Heart right ventricle (tissue), 16 donors: ENCODE measurements at regions not wholly inside any gene's neighbourhood (a gene's known extent, or its start where the extent isn't known, plus 50 kb on each side); places are given as distances from the start of the nearest gene placed in this dataset.

Experiments used
- ATAC-seq, 8 donors: fragments of 200-7000 bp; cut with Tn5 transposase; one replicate each; pipeline ENCODE4 v1.9.1; 2020; ENCODE audit warnings: mild to moderate bottlenecking in 8 of 8, moderate library complexity in 8 of 8, moderate number of reproducible peaks in 1 of 8
- DNase-seq, 2 donors: peaks; one replicate each; pipeline ENCODE4 v3.0.0-alpha.2; 2020
- H3K27ac ChIP-seq, 10 donors: fragments of 200-600 bp; sonication (generic) in 2 of 10; one replicate each; pipeline versions ENCODE4 v1.5.0 to v1.8.0; 2020 to 2022; ENCODE audit warnings: mild to moderate bottlenecking in 3 of 10
- H3K27me3 ChIP-seq, 7 donors: fragments of 200-600 bp; one replicate each; pipeline ENCODE4 v1.8.0; 2021 to 2022; ENCODE audit warnings: mild to moderate bottlenecking in 2 of 7
- H3K36me3 ChIP-seq, 9 donors: fragments of 200-600 bp; sonication (generic) in 1 of 9; one replicate each; pipeline versions ENCODE4 v1.5.0 to v1.8.0; 2020 to 2022; ENCODE audit warnings: mild to moderate bottlenecking in 2 of 9
- H3K4me1 ChIP-seq, 9 donors: fragments of 200-600 bp; sonication (generic) in 1 of 9; one replicate each; pipeline versions ENCODE4 v1.5.0 to v1.8.0; 2020 to 2022; ENCODE audit warnings: mild to moderate bottlenecking in 4 of 9
- H3K4me3 ChIP-seq, 10 donors: fragments of 200-600 bp; sonication (generic) in 2 of 10; one replicate each; pipeline versions ENCODE4 v1.5.0 to v1.8.0; 2020 to 2022; ENCODE audit warnings: mild to moderate bottlenecking in 7 of 10, moderate library complexity in 2 of 10
- H3K9me3 ChIP-seq, 11 donors: fragments of 200-600 bp in 10 of 11; sonication (generic) in 2 of 11; one replicate each; pipeline versions ENCODE4 v1.5.0 to v1.8.0; 2013 to 2022; ENCODE audit warnings: mild to moderate bottlenecking in 2 of 11, control low read depth in 1 of 11, moderate library complexity in 1 of 11
- CTCF ChIP-seq, 9 donors: fragments of 200-600 bp; sonication (generic) in 2 of 9; IDR thresholded peaks; one replicate each; pipeline versions ENCODE4 v1.5.0 to v1.8.0; 2021 to 2022; ENCODE audit warnings: antibody characterized with exemption in 9 of 9, mild to moderate bottlenecking in 5 of 9, moderate library complexity in 1 of 9
- WGBS, 2 donors: extraction: QIAGEN DNeasy Blood & Tissue Kit; methylation state at CpG; one replicate each; pipeline ENCODE4 v1.1.7; 2013; ENCODE audit warnings: inconsistent platforms in 1 of 2; 5-methylcytosine and 5-hydroxymethylcytosine counted together
- intact Hi-C, 10 donors: fragments of 100-400 bp; cut with DNase I; formaldehyde crosslinking; loops; one replicate each; pipeline versions ENCODE4 v1.11.1 to v1.14.2; 2022
- donor health status: Arrhythmogenic right ventricular cardiomyopathy.
- donor health status: ischemic (EF 13 %, LVEDD 7.1; RV severe dilation, severe dysfunction).
- donor health status: healthy with polysubstance abuse.
- donor health status: DM: no; HTN: yes; CAD: no.
- donor health status: DM: no; HTN: no; CAD: no.
- donor health status: ischemic (EF 25% LVEDD 6.9; RV normal size, moderate dysfunction).
- donor health status: ischemic (EF 25% LVEDD 5.7; RV mildly dilated, moderate dysfunction).
- donor health status: healthy.
- donor health status: DM: yes; HTN: yes; CAD: no.
- donor health status: Ischemic cardiomyopathy.
- donor health status: ischemic (EF 35%, LVEDD 5.7; RV mildly dilated, moderate dysfunction).
- donor health status: nonischemic (EF 11% LVEDD 7.7; RV severe dilation, severe dysfunction).
- donor health status: DM: yes; HTN: yes; CAD: no.
- donor health status: PGD.
- donor health status: ischemic (EF 29% LVEDD 5.4; RV normal size, mild dysfunction).
- donor health status: nonischemic (EF 23%, LVEDD 6.1; RV moderate dilation, normal function).

- WGBS, 2 donors, result 85 to 89% methylated on average over 1 of the region's 1 CpG
These were observed 127.2 kb downstream of the CD47 start for GRCh38 chr3:107963581-107963980.

GRCh38 chr3:107962946-107963345, 127.9 kb downstream of the CD47 start:
- WGBS, 2 donors, result 85% methylated on average over 3 of the region's 3 CpGs

More at GRCh38 chr3:107963581-107963980, 127.2 kb downstream of the CD47 start:
- Histone ChIP-seq H3K27me3 (no peaks in the 10 kb centered on the region), H3K9me3 (no peaks in the 10 kb centered on the region), H3K36me3 (no peaks in the 10 kb centered on the region), H3K4me3 (no peak overlapping the region), H3K27ac (no peak overlapping the region), H3K4me1 (peaks cover 0 to 29% (median under 1%) of the 10 kb centered on the region in 9 donors)
- intact Hi-C loops, result no loop called here
- TF ChIP-seq CTCF (IDR thresholded peaks at IDR 0.05), result no peak
- no peak for DNase-seq
- no peak for ATAC-seq

GRCh38 chr3:107962037-107962436, 128.8 kb downstream of the CD47 start:
- no peak for DNase-seq
- peaks cover 0 to 45% (median 16%) of the 10 kb centered on the region in 9 donors for H3K4me1 ChIP-seq
- 71 to 89% methylated on average over 4 of the region's 4 CpGs for WGBS, 2 donors

More at GRCh38 chr3:107962946-107963345, 127.9 kb downstream of the CD47 start:
- DNase-seq (no peak), ATAC-seq (no peak)
- TF ChIP-seq CTCF (IDR thresholded peaks at IDR 0.05), result no peak
- Histone ChIP-seq H3K36me3 (no peaks in the 10 kb centered on the region), H3K27me3 (no peaks in the 10 kb centered on the region), H3K9me3 (no peaks in the 10 kb centered on the region), H3K27ac (no peak overlapping the region), H3K4me1 (peaks cover 0 to 36% (median 7%) of the 10 kb centered on the region in 9 donors), H3K4me3 (no peak overlapping the region)
- intact Hi-C loops, result no loop called here

GRCh38 chr3:107959550-107960154, 131.2 kb downstream of the CD47 start:
- no peak for DNase-seq
- WGBS, 2 donors, result 34 to 88% methylated on average over 2 of the region's 2 CpGs
- Histone ChIP-seq H3K27me3 (no peaks in the 10 kb centered on the region), H3K9me3 (no peaks in the 10 kb centered on the region), H3K27ac (peak overlapping the region in 1 of 10 donors; percentile 7), H3K4me1 (peaks cover 0 to 43% (median 24%) of the 10 kb centered on the region in 9 donors), H3K4me3 (no peak overlapping the region), H3K36me3 (no peaks in the 10 kb centered on the region)
- ATAC-seq, result no peak
- intact Hi-C loops, result loop anchor here in 3 of 10 donors (10.0 kb wide), 3 partner anchors 125 to 265 kb away; partner anchors contain the start of genes CD47 (in 1 of the 3) and IFT57 (in 1 of the 3)
- TF ChIP-seq CTCF (IDR thresholded peaks at IDR 0.05), result no peak

More at GRCh38 chr3:107962037-107962436, 128.8 kb downstream of the CD47 start:
- no peak overlapping the region for H3K27ac ChIP-seq
- no peak for ATAC-seq
- no peaks in the 10 kb centered on the region for H3K9me3 ChIP-seq
- no peak for TF ChIP-seq CTCF (IDR thresholded peaks at IDR 0.05)
- no peaks in the 10 kb centered on the region for H3K27me3 ChIP-seq
- H3K4me3 ChIP-seq, result no peak overlapping the region
- no peaks in the 10 kb centered on the region for H3K36me3 ChIP-seq
- intact Hi-C loops, result no loop called here
